CD4-positive, alpha-beta T cell (primary cell): ENCODE measurements at regions not wholly inside any gene's neighbourhood (a gene's known extent, or its start where the extent isn't known, plus 50 kb on each side); places are given as distances from the start of the nearest gene placed in this dataset.

ENCODE experiments used
- ATAC-seq: fragments of 200-7000 bp; cut with Tn5 transposase; one replicate; pipeline ENCODE4 v1.10.0; 2022; ENCODE audit warnings: mild to moderate bottlenecking; ENCODE audit not compliant: poor library complexity
- CTCF ChIA-PET: fragments of 350-600 bp; sonication (Branson Sonifier 250); formaldehyde crosslinking; loops from one replicate; lab custom pipeline; 2021; ENCODE audit warnings: antibody characterized with exemption, inconsistent platforms; lab: Charles Lee
- POLR2A ChIA-PET: fragments of 350-600 bp; sonication (Branson Sonifier 250); formaldehyde crosslinking; loops from one replicate; lab custom pipeline; 2021; ENCODE audit warnings: antibody characterized with exemption, inconsistent platforms; lab: Charles Lee
- DNase-seq, 14 experiments: peaks; one replicate each; pipeline ENCODE4 v3.0.0-alpha.2; 2013 to 2020; ENCODE audit warnings: mixed read lengths in 2 of 14
- H3K27ac ChIP-seq, 2 donors: one replicate each; pipeline versions ENCODE4 v1.5.1 to v1.7.0; 2013; ENCODE audit warnings: low read length in 2 of 2, low read depth in 1 of 2, mild to moderate bottlenecking in 1 of 2
- H3K27me3 ChIP-seq, 2 experiments: 1 replicate in 1 of 2; 2 replicates in 1 of 2; pipeline versions ENCODE4 v1.6.1 to v1.7.0; 2013; ENCODE audit warnings: low read length in 2 of 2, control low read depth in 1 of 2, mild to moderate bottlenecking in 1 of 2, moderate library complexity in 1 of 2; ENCODE audit not compliant: insufficient read depth in 2 of 2, control insufficient read depth in 1 of 2
- H3K36me3 ChIP-seq: one replicate; pipeline ENCODE4 v1.6.1; 2013; ENCODE audit warnings: low read length, control low read depth; ENCODE audit not compliant: insufficient read depth
- H3K4me1 ChIP-seq: one replicate; pipeline ENCODE4 v1.6.1; 2013; ENCODE audit warnings: low read length, control low read depth; ENCODE audit not compliant: insufficient read depth
- H3K4me3 ChIP-seq: one replicate; pipeline ENCODE4 v1.5.1; 2013; ENCODE audit warnings: mild to moderate bottlenecking, low read length, moderate library complexity
- H3K9me3 ChIP-seq, 2 experiments: 1 replicate in 1 of 2; 2 replicates in 1 of 2; pipeline versions ENCODE4 v1.6.1 to v1.7.0; 2013; ENCODE audit warnings: low read length in 2 of 2, mild to moderate bottlenecking in 2 of 2, control low read depth in 1 of 2, moderate library complexity in 1 of 2; ENCODE audit not compliant: control insufficient read depth in 1 of 2, insufficient read depth in 1 of 2
- H3K27ac Mint-ChIP-seq: one replicate; pipeline ENCODE4 v1.8.0; 2020; ENCODE audit warnings: mixed read lengths
- H3K27me3 Mint-ChIP-seq: one replicate; pipeline ENCODE4 v1.8.0; 2021; ENCODE audit warnings: mixed read lengths
- H3K36me3 Mint-ChIP-seq: one replicate; pipeline ENCODE4 v1.8.0; 2021; ENCODE audit warnings: low read depth, mixed read lengths
- H3K4me1 Mint-ChIP-seq: one replicate; pipeline ENCODE4 v1.8.0; 2021; ENCODE audit warnings: low read depth, mixed read lengths
- H3K4me3 Mint-ChIP-seq: one replicate; pipeline ENCODE4 v1.8.0; 2020; ENCODE audit warnings: mild to moderate bottlenecking, mixed read lengths
- H3K9me3 Mint-ChIP-seq: one replicate; pipeline ENCODE4 v1.8.0; 2020; ENCODE audit warnings: mixed read lengths
- CTCF ChIP-seq: fragments of 200-600 bp; IDR thresholded peaks from one replicate; pipeline ENCODE4 v1.8.0; 2022; ENCODE audit warnings: antibody characterized with exemption, mild to moderate bottlenecking
- intact Hi-C, 2 experiments: fragments of 100-400 bp; cut with DNase I in 1 of 2; cut with micrococcal nuclease in 1 of 2; formaldehyde crosslinking; loops; one replicate each; pipeline versions ENCODE4 v1.15.1 to v1.9.0; 2023 to 2025; cut with DNase I, micrococcal nuclease

GRCh38 chr18:71443706-71444480, 1100.2 kb downstream of the CBLN2 start:
- Histone ChIP-seq H3K36me3 (no peaks in the 10 kb centered on the region), H3K9me3 (no peaks in the 10 kb centered on the region), H3K27me3 (no peaks in the 10 kb centered on the region), H3K27ac (no peak overlapping the region), H3K4me3 (no peak overlapping the region), H3K4me1 (no peaks in the 10 kb centered on the region)
- intact Hi-C loops, result no loop called here
- ATAC-seq, result no peak
- Mint-ChIP-seq H3K27ac (no peak overlapping the region), H3K36me3 (no peaks in the 10 kb centered on the region), H3K4me1 (no peaks in the 10 kb centered on the region), H3K27me3 (no peaks in the 10 kb centered on the region), H3K4me3 (no peak overlapping the region), H3K9me3 (no peaks in the 10 kb centered on the region)
- CTCF ChIA-PET, result no interaction called here
- POLR2A ChIA-PET, result no interaction called here
- no peak for DNase-seq
- TF ChIP-seq CTCF, result no peak

- ChIA-PET CTCF (no interaction called here), POLR2A (no interaction called here)
- TF ChIP-seq CTCF, result no peak
- Mint-ChIP-seq H3K4me3 (no peak overlapping the region), H3K4me1 (no peaks in the 10 kb centered on the region), H3K36me3 (no peaks in the 10 kb centered on the region), H3K9me3 (no peaks in the 10 kb centered on the region), H3K27ac (no peak overlapping the region), H3K27me3 (no peaks in the 10 kb centered on the region)
- Histone ChIP-seq H3K4me3 (no peak overlapping the region), H3K9me3 (no peaks in the 10 kb centered on the region), H3K4me1 (no peaks in the 10 kb centered on the region), H3K27ac (no peak overlapping the region), H3K36me3 (no peaks in the 10 kb centered on the region), H3K27me3 (no peaks in the 10 kb centered on the region)
- no peak for ATAC-seq
- no peak for DNase-seq
- intact Hi-C loops, result no loop called here
Measured at GRCh38 chr18:71442731-71443141, 1101.4 kb downstream of the CBLN2 start.

- H3K4me3 ChIP-seq, result no peak overlapping the region
- no peaks in the 10 kb centered on the region for H3K27me3 ChIP-seq
- H3K36me3 ChIP-seq, result no peaks in the 10 kb centered on the region
- Mint-ChIP-seq H3K4me1 (no peaks in the 10 kb centered on the region), H3K36me3 (no peaks in the 10 kb centered on the region), H3K4me3 (no peak overlapping the region), H3K27ac (no peak overlapping the region), H3K9me3 (no peaks in the 10 kb centered on the region), H3K27me3 (no peaks in the 10 kb centered on the region)
- TF ChIP-seq CTCF, result no peak
- DNase-seq (no peak), ATAC-seq (no peak)
- ChIA-PET CTCF (no interaction called here), POLR2A (no interaction called here)
- H3K9me3 ChIP-seq, result no peaks in the 10 kb centered on the region
- H3K27ac ChIP-seq, result no peak overlapping the region
- no peaks in the 10 kb centered on the region for H3K4me1 ChIP-seq
- intact Hi-C loops, result no loop called here
Measured at GRCh38 chr18:71441156-71441555, 1103.0 kb downstream of the CBLN2 start.
